ENCODE measurements at regions not wholly inside any gene's neighbourhood (a gene's known extent, or its start where the extent isn't known, plus 50 kb on each side); places are given as distances from the start of the nearest gene placed in this dataset.

GRCh38 chr13:46479691-46480090 lies 73.3 kb upstream of the LRCH1 start:
- TF ChIP-seq CTCF (IDR thresholded peaks at IDR 0.05), result no peak
- TF ChIP-seq POLR2AphosphoS5 (IDR thresholded peaks at IDR 0.05), result no peak

Data from breast epithelium (tissue), 3 donors.